HG03103 (cell line): ENCODE measurements at regions not wholly inside any gene's neighbourhood (a gene's known extent, or its start where the extent isn't known, plus 50 kb on each side); places are given as distances from the start of the nearest gene placed in this dataset.

Source experiments
- ATAC-seq: cut with Tn5 transposase; IDR thresholded peaks from one replicate; pipeline ENCODE4 v1.9.1; 2021; ENCODE audit warnings: low read depth; ENCODE audit not compliant: unreplicated experiment

- no peak for ATAC-seq
These were observed 51.5 kb upstream of the CNIH3 start for GRCh38 chr1:224564454-224565084.

GRCh38 chr1:224565186-224565585 is 50.9 kb upstream of the CNIH3 start:
- ATAC-seq = no peak

- ATAC-seq = no peak
These were observed 50.3 kb upstream of the CNIH3 start for GRCh38 chr1:224565611-224566406.
